Renal cortical epithelial cell (primary cell): ENCODE measurements at regions not wholly inside any gene's neighbourhood (a gene's known extent, or its start where the extent isn't known, plus 50 kb on each side); places are given as distances from the start of the nearest gene placed in this dataset.
"Not testable (repeated sequence)": the region's sequence is repeated elsewhere in the genome, so short reads cannot be mapped to it uniquely, and the experiment has no call there.

Experiments
- DNase-seq: peaks from one replicate; pipeline ENCODE4 v3.0.0-alpha.2; 2011; ENCODE audit warnings: low read depth

DNA sequence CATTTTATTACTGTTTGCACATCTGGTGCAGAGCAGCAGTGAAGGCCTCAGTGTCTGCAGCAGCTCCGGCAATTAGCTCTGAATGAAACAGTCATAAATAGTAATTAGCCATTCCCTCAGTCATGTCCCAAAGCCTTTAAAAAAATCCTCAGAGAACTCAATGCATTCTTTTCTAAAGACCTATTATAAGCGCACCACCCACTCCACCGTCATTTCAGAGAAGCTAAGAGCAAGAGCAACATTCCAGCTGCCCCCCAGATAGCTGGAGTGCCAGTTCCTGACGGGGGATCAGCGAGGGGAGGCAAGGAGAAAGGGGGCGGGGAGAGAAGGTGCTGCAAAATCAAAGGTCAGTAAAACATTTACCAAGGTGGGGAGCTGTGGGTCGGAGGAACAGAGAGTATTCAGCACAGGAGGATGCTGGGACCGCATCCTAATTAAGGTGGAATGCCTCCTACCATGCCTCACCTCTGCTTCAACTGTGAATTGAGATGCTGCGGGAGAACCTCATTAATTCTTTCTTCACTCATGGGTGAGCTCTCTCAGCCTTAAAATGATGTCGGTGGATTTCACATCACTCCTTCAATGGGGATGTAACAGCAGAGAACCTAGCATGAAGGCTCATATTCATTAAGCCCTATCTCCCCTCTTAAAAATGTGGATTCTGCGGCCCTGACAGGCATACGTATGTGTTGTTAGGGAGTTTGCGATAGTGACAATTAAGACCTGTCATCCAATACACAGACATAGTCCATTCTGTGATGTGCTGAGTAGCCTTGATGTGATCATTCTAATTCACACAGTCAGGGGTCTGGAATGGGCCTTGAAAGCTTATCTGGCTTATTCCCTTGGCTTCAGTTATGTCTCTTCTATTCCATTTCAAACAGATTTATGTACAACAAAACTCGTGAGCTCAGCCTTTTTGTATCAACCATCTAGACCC, 469.5 kb upstream of the NRSN1 start:
- no peak for DNase-seq

DNA sequence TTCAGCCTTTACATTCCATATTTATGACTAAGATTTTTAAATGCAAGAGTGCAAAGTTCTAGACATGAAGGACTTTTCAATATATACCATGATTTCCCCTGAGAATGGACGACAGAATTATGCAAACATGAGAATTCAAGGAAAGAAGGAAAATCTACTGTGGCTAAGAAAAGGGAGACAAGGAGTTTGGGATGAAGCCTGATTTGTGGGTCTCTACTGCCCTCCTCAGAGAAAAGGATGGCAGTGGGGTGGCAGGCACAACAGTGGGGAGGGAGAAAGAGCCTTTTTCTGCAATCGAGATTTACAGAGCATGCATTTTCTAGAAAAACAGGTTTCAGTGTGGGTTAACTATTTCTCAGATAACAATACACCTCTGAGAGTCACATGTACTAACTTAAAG, 466.9 kb upstream of the NRSN1 start:
- DNase-seq = peak; percentile 23

DNA sequence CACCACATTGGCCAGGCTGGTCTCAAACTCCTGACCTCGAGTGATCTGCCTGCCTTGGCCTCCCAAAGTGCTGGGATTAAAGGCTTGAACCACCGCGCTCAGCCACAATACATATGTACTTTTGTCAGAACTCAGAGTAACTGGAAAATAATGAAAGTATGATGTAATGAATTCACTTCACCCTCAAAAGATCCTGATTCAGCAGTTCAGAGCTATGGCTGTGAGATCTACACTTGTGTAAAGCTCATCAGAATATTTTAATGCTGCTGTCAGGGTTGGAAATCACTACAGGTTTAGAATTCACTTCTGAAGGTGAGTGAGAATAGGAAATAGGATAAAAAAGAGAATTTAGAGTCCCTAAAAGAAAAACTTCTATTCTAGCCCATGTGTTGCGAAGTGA, 464.5 kb upstream of the NRSN1 start:
- no peak for DNase-seq

DNA sequence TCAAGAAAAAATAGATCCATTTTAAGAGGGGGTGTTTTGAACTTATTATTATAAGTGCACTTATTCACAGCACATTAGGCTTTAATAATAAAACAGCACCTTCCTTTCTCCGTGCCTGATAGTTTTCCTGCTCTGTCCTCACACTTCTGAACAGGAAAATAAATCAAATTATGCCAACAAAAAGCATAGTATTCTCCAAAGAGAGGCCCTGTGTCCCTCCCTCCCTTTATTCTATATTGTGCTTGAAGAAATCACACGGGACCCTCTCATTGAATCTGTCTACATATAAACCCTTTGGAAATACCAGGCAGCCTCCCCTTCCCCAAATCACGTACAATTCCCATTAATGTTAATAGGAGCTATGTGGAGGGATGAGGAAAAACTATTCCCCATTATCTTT, 462.9 kb upstream of the NRSN1 start:
- no peak for DNase-seq

DNA sequence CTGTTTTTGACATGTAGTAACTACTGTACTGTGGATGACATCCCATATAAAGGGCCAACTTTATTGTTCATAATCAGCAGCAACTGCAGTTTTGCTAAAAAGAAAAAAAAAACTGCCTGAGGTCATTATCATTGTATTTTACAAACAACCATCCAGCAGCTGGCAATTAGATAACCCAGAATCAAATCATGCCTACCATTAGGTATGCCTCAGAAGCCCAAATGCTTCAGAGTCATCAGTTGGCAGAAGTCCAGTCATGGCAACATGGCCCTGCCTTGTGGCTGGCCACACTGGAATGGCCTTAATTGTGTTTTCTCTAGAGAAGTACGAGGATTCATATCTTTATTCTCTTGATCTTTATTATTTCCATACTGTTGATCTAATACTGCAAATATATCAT, 462.4 kb upstream of the NRSN1 start:
- no peak for DNase-seq

DNA sequence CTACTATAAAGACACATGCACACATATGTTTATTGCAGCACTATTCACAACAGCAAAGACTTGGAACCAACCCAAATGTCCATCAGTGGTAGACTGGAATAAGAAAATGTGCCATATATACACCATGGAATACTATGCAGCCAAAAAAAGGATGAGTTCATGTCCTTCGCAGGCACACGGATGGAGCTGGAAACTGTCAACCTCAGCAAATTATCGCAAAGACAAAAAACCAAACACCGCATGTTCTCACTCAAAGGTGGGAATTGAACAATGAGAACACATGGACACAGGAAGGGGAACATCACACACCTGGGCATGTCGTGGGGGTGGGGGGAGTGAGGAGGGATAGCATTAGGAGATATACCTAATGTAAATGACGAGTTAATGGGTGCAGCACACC, 460.1 kb upstream of the NRSN1 start:
- not testable (repeated sequence) for DNase-seq

DNA sequence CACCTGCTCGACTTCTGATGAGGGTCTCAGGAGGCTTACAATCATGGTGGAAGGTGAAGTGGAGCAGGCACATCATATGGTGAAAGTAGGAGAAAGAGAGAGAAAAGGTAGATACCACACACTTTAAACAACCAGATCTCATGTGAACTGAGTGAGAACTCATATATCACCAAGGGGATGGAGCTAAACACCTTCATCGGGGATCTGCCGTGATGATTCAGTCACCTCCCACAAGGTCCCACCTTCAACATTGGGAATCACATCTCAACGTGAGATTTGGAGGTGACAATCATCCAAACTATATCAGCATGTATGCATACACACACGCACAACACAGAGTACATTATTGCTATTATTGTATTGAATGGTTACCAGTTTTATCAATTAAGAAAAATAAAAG, 453.3 kb upstream of the NRSN1 start:
- no peak for DNase-seq

DNA sequence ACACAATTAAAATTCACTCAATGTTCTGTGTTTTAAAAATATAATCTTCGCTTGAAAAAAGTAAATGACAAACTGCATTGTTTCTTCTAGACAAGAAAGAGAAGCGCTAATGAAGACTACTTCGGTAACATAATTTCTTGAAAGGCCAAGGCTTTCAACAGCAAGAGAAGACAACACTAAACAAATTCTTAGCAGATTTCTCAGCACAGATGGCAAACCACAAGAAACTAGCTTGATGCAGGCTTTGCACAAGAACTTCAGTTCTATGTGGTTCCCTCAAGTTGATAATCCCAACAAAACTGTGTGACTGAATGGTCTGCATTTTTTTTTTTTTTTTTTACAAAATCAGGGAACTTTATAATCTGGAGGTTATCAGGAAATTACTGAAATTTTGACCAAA, 447.4 kb upstream of the NRSN1 start:
- DNase-seq = no peak

DNA sequence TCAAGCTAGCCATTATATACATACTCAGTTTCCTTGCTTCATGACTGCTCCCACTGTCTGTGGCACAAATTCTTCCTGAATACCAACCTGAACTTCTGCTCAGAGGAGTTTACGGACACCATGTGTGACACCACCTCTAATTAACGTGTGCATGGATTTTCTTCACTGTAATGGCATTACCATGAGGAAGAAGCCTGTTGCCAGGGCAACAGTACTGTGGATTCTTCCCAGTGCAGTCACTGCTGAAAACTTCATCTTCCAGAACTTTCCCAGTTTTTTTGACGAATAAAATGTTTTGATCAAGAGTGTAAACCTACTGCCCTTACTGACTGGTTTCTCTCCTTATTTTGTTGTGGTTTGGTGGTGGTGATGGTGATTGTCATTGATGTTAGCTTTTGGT, 444.3 kb upstream of the NRSN1 start:
- no peak for DNase-seq

DNA sequence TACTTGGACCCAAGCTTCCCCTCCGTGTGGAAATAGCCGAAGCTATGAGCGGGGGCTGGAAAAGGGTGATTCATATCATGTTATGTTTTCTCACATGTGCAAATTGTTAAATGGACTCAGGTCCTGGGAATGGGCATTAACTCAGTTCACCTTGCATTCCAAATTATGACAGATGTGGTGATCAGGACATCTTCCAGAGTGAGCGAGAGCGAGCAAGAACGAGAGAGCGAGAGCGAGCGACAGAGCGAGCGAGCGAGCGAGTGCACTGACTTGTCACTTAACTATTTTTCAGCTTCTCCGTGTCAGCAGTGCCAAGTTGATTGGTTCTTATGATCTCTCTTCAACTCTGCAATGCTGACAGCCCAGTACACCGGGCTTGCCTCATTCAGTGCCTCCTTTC, 437.4 kb upstream of the NRSN1 start:
- DNase-seq = no peak

DNA sequence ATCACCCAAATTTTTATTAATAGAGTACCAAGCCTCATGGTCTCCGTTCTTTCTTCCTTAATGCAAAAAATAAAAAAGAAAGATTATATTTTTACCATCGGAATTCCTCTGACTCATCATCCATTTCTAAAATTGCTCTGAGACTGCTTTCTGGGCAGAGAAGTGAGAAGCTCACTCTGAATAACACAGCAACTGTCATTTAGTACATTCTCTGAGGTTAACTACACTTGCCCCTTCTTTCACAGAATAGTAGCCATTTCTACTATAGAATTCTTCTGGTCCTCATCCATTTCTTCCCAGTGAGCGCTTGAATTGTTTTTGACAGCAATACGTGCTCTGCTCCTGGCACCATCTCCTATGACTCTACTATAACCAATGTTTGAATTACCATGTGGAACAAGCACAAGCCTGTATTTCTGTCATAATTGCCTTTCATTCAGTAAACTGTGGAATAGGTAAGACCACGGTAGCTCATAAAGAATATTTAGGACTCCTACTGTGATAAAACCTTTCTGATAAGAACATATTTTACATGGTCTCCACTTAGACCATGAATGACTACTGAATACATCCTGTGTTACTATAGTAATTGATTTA, 435.5 kb upstream of the NRSN1 start:
- DNase-seq = no peak

DNA sequence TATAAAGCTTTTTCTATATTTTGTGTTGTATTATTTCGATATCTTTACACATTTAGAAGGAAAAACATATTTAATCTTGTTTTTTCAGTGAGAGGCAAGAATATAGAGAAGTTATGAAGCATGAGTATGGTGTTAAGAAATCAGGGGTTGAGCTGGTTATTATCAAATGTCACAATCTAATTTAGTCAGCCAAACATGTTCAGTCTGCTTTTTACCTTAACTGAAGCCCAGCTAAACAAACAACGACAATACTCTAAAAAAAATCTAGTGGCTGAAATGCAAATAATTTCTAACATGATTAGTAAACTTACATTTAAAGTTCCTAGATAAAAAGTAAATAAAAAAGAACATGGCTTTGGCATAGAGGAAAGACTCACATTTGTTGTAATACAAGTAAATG, 433.8 kb upstream of the NRSN1 start:
- DNase-seq = no peak

DNA sequence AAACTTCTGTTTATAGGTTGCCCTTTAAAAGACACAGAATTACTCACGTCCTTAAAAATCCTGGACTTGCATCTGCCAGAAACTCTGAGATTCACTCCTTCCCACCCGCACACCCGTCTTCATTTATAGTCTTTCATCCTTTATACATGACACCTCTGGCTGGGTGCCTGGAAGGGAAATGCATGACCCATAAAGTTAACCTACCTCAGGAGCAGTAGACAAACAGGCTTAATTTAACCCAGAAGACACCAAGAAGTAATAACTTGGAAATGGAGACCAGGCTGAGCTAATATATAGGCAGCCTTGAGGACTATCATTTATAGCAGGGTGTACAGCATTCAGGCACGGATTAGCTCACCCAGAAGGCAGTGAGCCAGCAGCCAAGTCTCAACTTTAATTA, 429.0 kb upstream of the NRSN1 start:
- no peak for DNase-seq

DNA sequence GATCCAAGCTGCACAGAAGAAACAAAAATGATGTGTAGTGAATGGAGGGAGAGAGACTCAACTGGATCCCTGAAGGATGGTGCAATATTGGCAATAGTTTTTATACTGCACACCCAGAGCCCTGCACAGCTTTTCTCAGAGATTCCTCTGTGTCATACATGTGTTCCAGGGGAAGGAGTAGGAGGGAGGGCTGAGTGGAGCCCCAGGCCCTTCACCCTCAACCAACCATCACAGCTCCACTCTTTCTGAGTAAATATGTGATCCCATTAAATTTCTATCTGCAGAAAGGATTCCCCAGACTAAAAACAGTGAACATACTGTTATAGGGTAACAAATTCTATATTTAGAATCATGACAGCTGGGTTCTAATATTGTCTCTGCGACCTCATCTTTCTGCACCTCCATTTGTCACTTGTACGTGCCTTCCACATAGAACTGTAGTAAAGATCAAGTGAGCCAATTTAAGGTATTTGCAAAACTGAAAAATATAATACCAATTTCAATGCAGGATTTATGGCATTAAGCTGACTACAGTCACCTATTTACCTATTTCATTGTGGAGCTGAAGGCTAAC, 421.4 kb upstream of the NRSN1 start:
- no peak for DNase-seq

DNA sequence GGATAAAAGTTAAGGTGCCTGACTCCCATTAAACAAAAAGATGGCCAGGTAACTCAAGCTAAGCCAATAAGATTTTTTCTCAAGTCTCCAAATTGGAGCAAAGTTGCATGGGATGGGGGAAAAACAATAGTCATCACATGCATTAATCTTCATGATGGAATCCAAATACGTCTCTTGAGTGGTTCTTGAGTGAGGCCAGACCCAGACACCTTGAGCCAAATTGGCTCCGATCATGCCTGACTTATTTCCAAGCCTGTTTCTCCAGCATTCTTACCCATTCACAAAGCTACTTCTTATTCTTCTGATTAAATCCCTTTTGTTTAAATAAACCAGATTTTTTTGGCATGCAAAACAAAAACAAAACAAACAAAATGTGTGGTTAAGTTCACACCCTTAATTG, 420.3 kb upstream of the NRSN1 start:
- no peak for DNase-seq

DNA sequence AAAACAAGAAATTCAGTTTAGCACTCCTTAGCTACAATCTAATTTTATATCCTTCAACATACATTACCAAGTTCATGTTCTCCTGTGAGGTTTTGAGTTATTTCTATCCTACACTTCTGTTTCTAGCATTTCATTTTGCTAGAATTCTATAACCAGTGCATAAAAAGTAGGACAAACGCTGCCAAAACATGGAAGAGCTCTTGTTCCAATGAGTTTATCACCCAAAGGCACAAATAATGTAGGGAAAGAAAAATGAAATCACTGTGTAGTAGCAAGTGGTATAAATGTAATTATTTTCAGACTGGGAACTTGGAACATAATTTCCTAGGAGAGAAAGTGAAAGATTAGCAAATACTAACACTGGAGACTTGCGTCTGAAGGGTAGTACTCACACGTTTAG, 413.3 kb upstream of the NRSN1 start:
- DNase-seq = no peak

DNA sequence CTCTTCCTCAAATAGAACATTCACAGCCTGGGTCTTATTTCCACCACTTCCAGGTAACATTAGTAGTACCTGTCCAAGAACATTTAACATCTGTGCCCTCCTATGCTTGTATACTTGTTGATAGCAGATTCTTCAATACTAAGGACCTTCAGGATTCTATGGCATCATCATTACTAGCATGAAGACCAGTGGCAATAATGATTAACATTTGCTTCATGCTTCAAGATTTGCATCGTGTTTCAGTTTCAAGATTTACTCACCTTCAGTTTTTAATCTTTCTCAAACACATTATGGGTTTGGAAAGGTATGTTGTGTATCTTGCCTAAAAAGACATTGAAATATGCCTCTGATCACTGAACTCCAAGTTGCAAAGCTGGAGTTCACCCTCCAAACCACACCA, 412.8 kb upstream of the NRSN1 start:
- no peak for DNase-seq

DNA sequence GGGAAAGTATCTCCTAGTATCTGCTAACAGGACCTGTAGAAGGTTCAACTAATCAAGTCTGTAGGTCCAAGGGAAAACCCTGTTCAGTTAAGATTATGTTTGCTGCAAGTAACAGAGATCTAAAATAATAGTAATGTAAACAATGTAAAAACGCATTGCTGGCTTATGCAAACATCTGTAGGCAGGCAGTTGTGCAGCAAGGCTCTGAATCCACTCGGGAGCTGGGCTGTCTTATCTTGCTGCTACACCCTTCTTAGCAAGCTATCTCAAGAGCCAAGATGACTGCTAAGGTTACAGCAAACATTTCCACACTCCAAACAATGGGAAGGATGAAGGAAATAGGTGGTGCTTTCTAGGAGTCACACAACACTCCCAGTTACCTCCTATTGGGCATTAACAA, 397.3 kb upstream of the NRSN1 start:
- DNase-seq = no peak

DNA sequence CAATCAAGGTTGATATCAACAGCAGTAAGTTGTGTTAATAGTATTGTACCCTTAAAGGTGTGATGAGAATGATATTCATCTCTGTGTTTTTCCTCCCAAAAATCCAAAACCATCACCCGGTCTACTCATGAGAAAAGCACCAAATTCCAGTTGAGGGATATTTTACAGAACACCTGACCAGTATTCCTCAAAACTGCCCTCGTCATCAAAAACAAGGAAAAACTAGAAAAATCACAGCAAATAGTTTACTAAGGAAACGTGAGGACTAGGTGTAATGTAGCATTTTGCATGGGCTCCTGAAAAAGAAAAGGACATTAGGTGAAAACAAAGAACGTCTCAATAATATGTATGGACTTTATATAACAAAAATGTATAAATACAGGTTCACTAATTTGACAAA, 394.4 kb upstream of the NRSN1 start:
- DNase-seq = no peak

DNA sequence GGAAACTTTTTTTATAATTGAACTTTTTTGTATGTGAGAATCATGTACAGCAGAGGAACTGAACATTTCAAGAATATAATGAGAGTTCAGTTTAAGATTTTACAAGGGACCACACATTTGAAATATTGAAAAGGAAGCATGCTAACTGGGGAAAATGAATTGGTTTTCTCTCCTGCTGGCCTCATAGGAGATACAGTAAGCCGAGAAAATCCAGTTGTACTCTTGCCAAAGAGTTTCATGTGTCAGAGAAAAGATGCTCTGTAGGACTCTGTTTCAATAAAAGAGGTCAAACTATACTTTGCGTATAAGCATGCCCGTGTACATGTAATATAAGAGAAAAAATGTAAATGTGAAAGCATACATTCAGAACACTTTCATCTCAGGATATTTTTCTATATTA, 393.5 kb upstream of the NRSN1 start:
- no peak for DNase-seq

DNA sequence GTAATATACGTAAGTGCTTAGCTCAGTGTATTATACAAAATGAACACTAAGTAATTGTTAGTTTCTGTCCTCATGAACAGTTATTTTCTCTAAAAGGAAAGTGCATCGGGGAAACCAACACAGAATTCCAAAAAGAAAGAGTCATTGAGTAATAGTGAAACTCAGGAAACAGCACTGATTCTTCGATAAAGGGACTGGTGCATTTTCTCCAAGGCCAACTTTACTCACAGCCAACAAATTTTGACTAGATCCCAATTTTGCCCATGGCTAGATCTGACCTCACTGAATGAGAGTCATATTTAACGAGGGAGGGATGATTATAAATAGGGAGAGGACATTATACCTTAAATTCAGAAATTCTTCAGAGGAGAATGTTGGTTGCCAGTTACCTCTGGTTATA, 390.9 kb upstream of the NRSN1 start:
- no peak for DNase-seq

DNA sequence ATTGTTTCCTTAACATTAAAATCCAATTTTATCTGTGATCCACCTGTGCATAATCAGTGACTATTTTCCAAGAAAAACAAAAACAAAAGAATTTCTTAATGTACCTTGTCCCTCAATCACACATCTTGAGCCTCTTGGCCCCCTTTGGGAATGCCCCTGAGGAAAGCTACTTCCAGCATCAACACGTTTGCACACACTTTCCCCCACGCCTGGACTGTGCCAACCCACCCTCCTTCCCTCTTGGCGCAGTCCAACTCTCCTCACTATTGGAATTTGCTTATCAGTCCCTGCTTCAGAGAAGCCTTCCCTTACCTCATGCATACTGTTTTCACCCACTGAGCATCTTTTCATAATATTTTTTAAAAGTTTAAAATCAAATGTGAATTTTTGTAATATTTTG, 389.4 kb upstream of the NRSN1 start:
- no peak for DNase-seq

DNA sequence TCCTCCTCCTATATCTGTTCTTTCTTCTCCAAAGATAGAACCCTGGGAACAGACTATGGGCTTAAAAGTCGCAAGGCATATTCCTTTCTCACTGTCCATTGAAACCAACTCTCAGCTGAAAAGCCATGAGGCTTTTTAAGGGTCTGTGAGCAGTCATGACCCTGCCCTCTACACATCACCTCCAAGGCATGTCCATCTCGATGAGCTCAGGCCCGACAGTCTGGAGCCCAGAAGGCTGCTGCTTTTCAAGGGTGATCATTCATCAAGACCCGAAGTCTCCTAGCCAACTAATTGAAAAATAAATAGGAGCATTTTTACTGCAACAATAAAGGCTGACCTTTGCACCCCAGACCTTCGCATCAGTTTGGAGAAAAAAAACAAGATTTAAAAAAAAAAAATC, 378.8 kb upstream of the NRSN1 start:
- no peak for DNase-seq
